ENCODE measurements at regions not wholly inside any gene's neighbourhood (a gene's known extent, or its start where the extent isn't known, plus 50 kb on each side); places are given as distances from the start of the nearest gene placed in this dataset.
A peak's percentile ranks its signal among the peaks of the same experiment; 100 is the strongest.
"Not testable (repeated sequence)": the region's sequence is repeated elsewhere in the genome, so short reads cannot be mapped to it uniquely, and the experiment has no call there.

GRCh38 chrX:73979551-73980131 is 127.1 kb upstream of the XIST start:
- H3K27ac ChIP-seq (ENCODE audit: low read depth, low read length) = no peak overlapping the region
- no peak overlapping the region for H3K9ac ChIP-seq (ENCODE audit: extremely low read depth, low read length, poor library complexity, severe bottlenecking)
- no peak for TF ChIP-seq CTCF (conservative IDR thresholded peaks at IDR 0.05)
- no peaks in the 10 kb centered on the region for H3K4me1 ChIP-seq (ENCODE audit: control insufficient read depth, insufficient read depth, low read length)
- no peaks in the 10 kb centered on the region for H3K27me3 Mint-ChIP-seq (ENCODE audit: insufficient read depth)
- WGBS, 2 experiments (ENCODE audit: insufficient coverage in 1 of 2, insufficient read length in 1 of 2) = 81% methylated on average over 2 of the region's 5 CpGs; no CpG with 5 or more reads in 1 of the 2 experiments
- H3K36me3 Mint-ChIP-seq (ENCODE audit: low read depth) = peaks cover 31% of the 10 kb centered on the region
- no peak overlapping the region for H3K4me3 ChIP-seq (ENCODE audit: low read length)
- no peak overlapping the region for H3K27ac Mint-ChIP-seq
- DNase-seq = no peak
- no peaks in the 10 kb centered on the region for H3K9me3 ChIP-seq (ENCODE audit: control insufficient read depth, low read length)
- no peaks in the 10 kb centered on the region for H3K9me3 Mint-ChIP-seq
- peaks cover 22% of the 10 kb centered on the region for H3K4me1 Mint-ChIP-seq
- H3K27me3 ChIP-seq (ENCODE audit: control insufficient read depth, insufficient read depth, low read length, poor library complexity, severe bottlenecking) = no peaks in the 10 kb centered on the region
- H3K4me3 Mint-ChIP-seq = no peak overlapping the region
- peaks cover 4% of the 10 kb centered on the region for H3K36me3 ChIP-seq (ENCODE audit: control insufficient read depth, insufficient read depth, low read length)

GRCh38 chrX:73977542-73978169 is 125.1 kb upstream of the XIST start:
- no peaks in the 10 kb centered on the region for H3K27me3 ChIP-seq (ENCODE audit: control insufficient read depth, insufficient read depth, low read length, poor library complexity, severe bottlenecking)
- Mint-ChIP-seq H3K9me3 (no peaks in the 10 kb centered on the region), H3K4me1 (peaks cover 22% of the 10 kb centered on the region), H3K36me3 (ENCODE audit: low read depth) (peaks cover 21% of the 10 kb centered on the region), H3K27ac (peak overlapping the region; percentile 77), H3K4me3 (no peak overlapping the region), H3K27me3 (ENCODE audit: insufficient read depth) (no peaks in the 10 kb centered on the region)
- peak; percentile 51 for DNase-seq
- no peak for TF ChIP-seq CTCF (conservative IDR thresholded peaks at IDR 0.05)
- 81% methylated on average over 7 of the region's 8 CpGs; no CpG with 5 or more reads in 1 of the 2 experiments for WGBS, 2 experiments (ENCODE audit: insufficient coverage in 1 of 2, insufficient read length in 1 of 2)
- no peaks in the 10 kb centered on the region for H3K4me1 ChIP-seq (ENCODE audit: control insufficient read depth, insufficient read depth, low read length)
- H3K9me3 ChIP-seq (ENCODE audit: control insufficient read depth, low read length) = no peaks in the 10 kb centered on the region
- H3K27ac ChIP-seq (ENCODE audit: low read depth, low read length) = no peak overlapping the region
- H3K36me3 ChIP-seq (ENCODE audit: control insufficient read depth, insufficient read depth, low read length) = peaks cover 4% of the 10 kb centered on the region
- H3K4me3 ChIP-seq (ENCODE audit: low read length) = no peak overlapping the region
- no peak overlapping the region for H3K9ac ChIP-seq (ENCODE audit: extremely low read depth, low read length, poor library complexity, severe bottlenecking)

- H3K9me3 Mint-ChIP-seq; H3K27me3 Mint-ChIP-seq (ENCODE audit: insufficient read depth); H3K27ac ChIP-seq (ENCODE audit: low read depth, low read length); H3K4me3 ChIP-seq (ENCODE audit: low read length); DNase-seq; H3K27me3 ChIP-seq (ENCODE audit: control insufficient read depth, insufficient read depth, low read length, poor library complexity, severe bottlenecking); H3K4me3 Mint-ChIP-seq; H3K4me1 ChIP-seq (ENCODE audit: control insufficient read depth, insufficient read depth, low read length); H3K9me3 ChIP-seq (ENCODE audit: control insufficient read depth, low read length); H3K27ac Mint-ChIP-seq; H3K9ac ChIP-seq (ENCODE audit: extremely low read depth, low read length, poor library complexity, severe bottlenecking): not testable (repeated sequence)
- WGBS, 2 experiments (ENCODE audit: insufficient coverage in 1 of 2, insufficient read length in 1 of 2) = 90 to 96% methylated on average over 13 to 19 of the region's 22 CpGs
- Mint-ChIP-seq H3K36me3 (ENCODE audit: low read depth) (peaks cover 38% of the 10 kb centered on the region), H3K4me1 (peaks cover 34% of the 10 kb centered on the region)
- H3K36me3 ChIP-seq (ENCODE audit: control insufficient read depth, insufficient read depth, low read length) = peaks cover 14% of the 10 kb centered on the region
These were observed 114.9 kb upstream of the XIST start for GRCh38 chrX:73967461-73967860.
